Heart right ventricle (tissue), 16 donors: ENCODE measurements at regions not wholly inside any gene's neighbourhood (a gene's known extent, or its start where the extent isn't known, plus 50 kb on each side); places are given as distances from the start of the nearest gene placed in this dataset.
"Not testable (repeated sequence)": the region's sequence is repeated elsewhere in the genome, so short reads cannot be mapped to it uniquely, and the experiment has no call there.

Source experiments
- ATAC-seq, 8 donors: fragments of 200-7000 bp; cut with Tn5 transposase; one replicate each; pipeline ENCODE4 v1.9.1; 2020; ENCODE audit warnings: mild to moderate bottlenecking in 8 of 8, moderate library complexity in 8 of 8, moderate number of reproducible peaks in 1 of 8
- DNase-seq, 2 donors: peaks; one replicate each; pipeline ENCODE4 v3.0.0-alpha.2; 2020
- H3K27ac ChIP-seq, 10 donors: fragments of 200-600 bp; sonication (generic) in 2 of 10; one replicate each; pipeline versions ENCODE4 v1.5.0 to v1.8.0; 2020 to 2022; ENCODE audit warnings: mild to moderate bottlenecking in 3 of 10
- H3K27me3 ChIP-seq, 7 donors: fragments of 200-600 bp; one replicate each; pipeline ENCODE4 v1.8.0; 2021 to 2022; ENCODE audit warnings: mild to moderate bottlenecking in 2 of 7
- H3K36me3 ChIP-seq, 9 donors: fragments of 200-600 bp; sonication (generic) in 1 of 9; one replicate each; pipeline versions ENCODE4 v1.5.0 to v1.8.0; 2020 to 2022; ENCODE audit warnings: mild to moderate bottlenecking in 2 of 9
- H3K4me1 ChIP-seq, 9 donors: fragments of 200-600 bp; sonication (generic) in 1 of 9; one replicate each; pipeline versions ENCODE4 v1.5.0 to v1.8.0; 2020 to 2022; ENCODE audit warnings: mild to moderate bottlenecking in 4 of 9
- H3K4me3 ChIP-seq, 10 donors: fragments of 200-600 bp; sonication (generic) in 2 of 10; one replicate each; pipeline versions ENCODE4 v1.5.0 to v1.8.0; 2020 to 2022; ENCODE audit warnings: mild to moderate bottlenecking in 7 of 10, moderate library complexity in 2 of 10
- H3K9me3 ChIP-seq, 11 donors: fragments of 200-600 bp in 10 of 11; sonication (generic) in 2 of 11; one replicate each; pipeline versions ENCODE4 v1.5.0 to v1.8.0; 2013 to 2022; ENCODE audit warnings: mild to moderate bottlenecking in 2 of 11, control low read depth in 1 of 11, moderate library complexity in 1 of 11
- WGBS, 2 donors: extraction: QIAGEN DNeasy Blood & Tissue Kit; methylation state at CpG; one replicate each; pipeline ENCODE4 v1.1.7; 2013; ENCODE audit warnings: inconsistent platforms in 1 of 2; 5-methylcytosine and 5-hydroxymethylcytosine counted together
- intact Hi-C, 10 donors: fragments of 100-400 bp; cut with DNase I; formaldehyde crosslinking; loops; one replicate each; pipeline versions ENCODE4 v1.11.1 to v1.14.2; 2022
- TF ChIP-seq, protein P1 (sequence below), 9 donors: fragments of 200-600 bp; sonication (generic) in 2 of 9; IDR thresholded peaks; one replicate each; pipeline versions ENCODE4 v1.5.0 to v1.8.0; 2021 to 2022; ENCODE audit warnings: antibody characterized with exemption in 9 of 9, mild to moderate bottlenecking in 5 of 9, moderate library complexity in 1 of 9
- donor health status: Arrhythmogenic right ventricular cardiomyopathy.
- donor health status: ischemic (EF 13 %, LVEDD 7.1; RV severe dilation, severe dysfunction).
- donor health status: healthy with polysubstance abuse.
- donor health status: DM: no; HTN: yes; CAD: no.
- donor health status: DM: no; HTN: no; CAD: no.
- donor health status: ischemic (EF 25% LVEDD 6.9; RV normal size, moderate dysfunction).
- donor health status: ischemic (EF 25% LVEDD 5.7; RV mildly dilated, moderate dysfunction).
- donor health status: healthy.
- donor health status: DM: yes; HTN: yes; CAD: no.
- donor health status: Ischemic cardiomyopathy.
- donor health status: ischemic (EF 35%, LVEDD 5.7; RV mildly dilated, moderate dysfunction).
- donor health status: nonischemic (EF 11% LVEDD 7.7; RV severe dilation, severe dysfunction).
- donor health status: DM: yes; HTN: yes; CAD: no.
- donor health status: PGD.
- donor health status: ischemic (EF 29% LVEDD 5.4; RV normal size, mild dysfunction).
- donor health status: nonischemic (EF 23%, LVEDD 6.1; RV moderate dilation, normal function).

DNA sequence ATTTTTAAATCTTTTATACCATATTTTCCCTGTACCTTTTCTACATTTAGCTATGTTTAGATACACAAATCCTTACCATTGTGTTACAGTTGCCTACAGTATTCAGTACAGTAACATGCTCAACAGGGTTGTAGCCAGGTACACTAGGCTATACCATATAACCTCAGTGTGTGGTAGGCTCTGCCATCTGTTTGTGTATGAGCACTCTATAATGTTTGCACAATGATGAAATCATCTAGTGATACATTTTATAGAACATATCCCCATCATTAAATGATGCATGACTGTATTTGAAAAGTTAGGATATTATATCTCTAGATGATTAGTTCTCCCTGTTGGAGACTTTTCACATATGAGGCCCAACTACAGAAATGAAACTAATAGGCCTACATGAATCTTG, 188.6 kb downstream of the STK31 start:
- H3K27me3 ChIP-seq, result peaks cover 0 to 24% (median 7%) of the 10 kb centered on the region in 7 donors
- no peak overlapping the region for H3K27ac ChIP-seq
- ATAC-seq (no peak), DNase-seq (no peak)
- TF ChIP-seq, protein P1, sequence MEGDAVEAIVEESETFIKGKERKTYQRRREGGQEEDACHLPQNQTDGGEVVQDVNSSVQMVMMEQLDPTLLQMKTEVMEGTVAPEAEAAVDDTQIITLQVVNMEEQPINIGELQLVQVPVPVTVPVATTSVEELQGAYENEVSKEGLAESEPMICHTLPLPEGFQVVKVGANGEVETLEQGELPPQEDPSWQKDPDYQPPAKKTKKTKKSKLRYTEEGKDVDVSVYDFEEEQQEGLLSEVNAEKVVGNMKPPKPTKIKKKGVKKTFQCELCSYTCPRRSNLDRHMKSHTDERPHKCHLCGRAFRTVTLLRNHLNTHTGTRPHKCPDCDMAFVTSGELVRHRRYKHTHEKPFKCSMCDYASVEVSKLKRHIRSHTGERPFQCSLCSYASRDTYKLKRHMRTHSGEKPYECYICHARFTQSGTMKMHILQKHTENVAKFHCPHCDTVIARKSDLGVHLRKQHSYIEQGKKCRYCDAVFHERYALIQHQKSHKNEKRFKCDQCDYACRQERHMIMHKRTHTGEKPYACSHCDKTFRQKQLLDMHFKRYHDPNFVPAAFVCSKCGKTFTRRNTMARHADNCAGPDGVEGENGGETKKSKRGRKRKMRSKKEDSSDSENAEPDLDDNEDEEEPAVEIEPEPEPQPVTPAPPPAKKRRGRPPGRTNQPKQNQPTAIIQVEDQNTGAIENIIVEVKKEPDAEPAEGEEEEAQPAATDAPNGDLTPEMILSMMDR (IDR thresholded peaks at IDR 0.05), result no peak
- no peaks in the 10 kb centered on the region for H3K36me3 ChIP-seq
- H3K4me1 ChIP-seq, result no peaks in the 10 kb centered on the region
- no peak overlapping the region for H3K4me3 ChIP-seq
- H3K9me3 ChIP-seq, result no peaks in the 10 kb centered on the region
- intact Hi-C loops, result no loop called here

DNA sequence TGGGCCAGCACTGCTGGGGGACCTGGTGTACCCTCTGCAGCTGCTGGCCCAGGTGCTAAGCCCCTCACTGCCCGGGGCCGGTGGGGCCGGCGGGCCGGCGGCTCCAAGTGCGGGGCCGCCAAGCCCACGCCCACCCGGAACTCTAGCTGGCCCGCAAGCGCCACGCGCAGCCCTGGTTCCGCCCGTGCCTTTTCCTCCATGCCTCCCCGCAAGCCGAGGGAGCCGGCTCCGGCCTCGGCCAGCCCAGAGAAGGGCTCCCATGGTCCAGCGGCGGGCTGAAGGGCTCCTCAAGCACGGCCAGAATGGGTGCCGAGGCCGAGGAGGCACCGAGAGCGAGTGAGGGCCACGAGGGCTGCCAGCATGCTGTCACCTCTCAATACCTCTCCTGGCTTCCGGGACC, 194.9 kb downstream of the STK31 start:
- DNase-seq, intact Hi-C loops, H3K27me3 ChIP-seq, ATAC-seq, H3K27ac ChIP-seq, H3K9me3 ChIP-seq, H3K4me1 ChIP-seq, H3K4me3 ChIP-seq, H3K36me3 ChIP-seq: not testable (repeated sequence)
- 93% methylated on average over 30 of the region's 30 CpGs for WGBS, 2 donors

DNA sequence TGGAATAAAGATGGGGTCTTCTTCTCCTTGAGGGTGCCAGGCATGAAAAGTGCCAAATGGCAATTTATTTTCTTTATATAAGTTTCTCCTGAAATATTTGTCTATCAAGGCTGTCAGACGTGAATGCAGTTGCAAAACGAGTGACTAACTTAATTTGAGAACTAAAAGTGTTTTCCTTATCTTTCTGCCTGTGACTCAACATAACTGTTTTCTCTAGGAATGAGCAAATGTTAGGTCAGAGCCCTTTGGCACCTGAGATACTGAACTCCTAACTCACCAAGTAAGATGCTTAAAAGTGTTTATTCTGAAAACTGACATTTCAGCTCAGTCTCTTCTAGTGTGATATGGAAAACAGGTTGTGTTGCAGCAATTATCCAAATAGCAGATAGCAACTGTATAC, 197.0 kb downstream of the STK31 start:
- TF ChIP-seq, protein P1 (IDR thresholded peaks at IDR 0.05), result no peak
- 33 to 53% methylated on average over 2 of the region's 2 CpGs for WGBS, 2 donors
- intact Hi-C loops, result no loop called here
- Histone ChIP-seq H3K27ac (no peak overlapping the region), H3K27me3 (no peaks in the 10 kb centered on the region), H3K9me3 (no peaks in the 10 kb centered on the region), H3K36me3 (no peaks in the 10 kb centered on the region), H3K4me3 (no peak overlapping the region), H3K4me1 (no peaks in the 10 kb centered on the region)
- no peak for ATAC-seq
- no peak for DNase-seq

DNA sequence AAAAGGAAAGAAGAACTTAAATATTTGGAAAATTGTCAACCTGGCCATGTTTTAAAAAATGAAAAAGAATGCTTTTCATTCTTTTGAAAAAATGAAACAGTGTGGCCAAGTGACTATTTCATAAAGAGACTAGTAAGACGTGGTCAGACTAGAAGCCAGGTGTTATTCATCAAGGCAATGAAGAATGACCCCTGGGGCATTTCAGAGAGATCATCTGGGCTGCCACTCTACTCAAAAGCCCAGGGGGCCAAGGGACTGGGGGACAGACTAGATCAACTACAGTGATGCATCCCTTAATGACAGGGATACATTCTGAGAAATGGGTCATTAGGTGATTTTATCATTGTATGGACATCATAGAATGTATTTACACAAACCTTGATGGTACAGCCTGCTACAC, 199.4 kb downstream of the STK31 start:
- Histone ChIP-seq H3K27me3 (no peaks in the 10 kb centered on the region), H3K4me1 (no peaks in the 10 kb centered on the region), H3K4me3 (no peak overlapping the region), H3K36me3 (no peaks in the 10 kb centered on the region), H3K27ac (no peak overlapping the region), H3K9me3 (no peaks in the 10 kb centered on the region)
- TF ChIP-seq, protein P1 (IDR thresholded peaks at IDR 0.05), result no peak
- DNase-seq (no peak), ATAC-seq (no peak)
- intact Hi-C loops, result no loop called here
- 48 to 57% methylated on average over 1 of the region's 1 CpG for WGBS, 2 donors

DNA sequence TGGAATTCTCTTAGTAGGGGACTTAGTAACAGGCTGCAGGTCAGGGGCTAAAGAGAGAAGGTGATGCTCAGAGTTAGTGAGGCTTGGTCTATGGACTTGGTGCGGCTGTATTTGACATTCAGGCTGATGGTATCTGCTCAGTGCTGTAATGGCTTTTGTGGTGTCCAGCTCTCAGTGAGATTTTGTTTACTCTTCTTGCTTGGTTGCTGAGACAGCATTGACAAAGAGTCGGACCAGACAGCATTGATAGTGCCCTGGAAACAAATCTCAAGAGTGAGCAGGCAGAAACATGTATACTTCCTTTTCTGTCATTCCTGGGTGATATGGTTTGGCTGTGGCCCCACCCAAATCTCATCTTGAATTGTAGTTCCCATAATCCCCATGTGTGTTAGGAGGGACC, 202.0 kb downstream of the STK31 start:
- WGBS, 2 donors, result 60 to 74% methylated on average over 2 of the region's 2 CpGs
- ATAC-seq, result no peak

More for the DNA sequence above, 202.0 kb downstream of the STK31 start:
- no peak overlapping the region for H3K27ac ChIP-seq
- H3K4me1 ChIP-seq, result no peaks in the 10 kb centered on the region
- H3K9me3 ChIP-seq, result no peaks in the 10 kb centered on the region
- no peak for DNase-seq
- H3K27me3 ChIP-seq, result peaks cover 0 to 2% (median 0%) of the 10 kb centered on the region in 7 donors
- TF ChIP-seq, protein P1 (IDR thresholded peaks at IDR 0.05), result no peak
- intact Hi-C loops, result no loop called here
- no peak overlapping the region for H3K4me3 ChIP-seq
- H3K36me3 ChIP-seq, result no peaks in the 10 kb centered on the region
